ENCODE measurements at regions not wholly inside any gene's neighbourhood (a gene's known extent, or its start where the extent isn't known, plus 50 kb on each side); places are given as distances from the start of the nearest gene placed in this dataset.
A peak's percentile ranks its signal among the peaks of the same experiment; 100 is the strongest.
"Not testable (repeated sequence)": the region's sequence is repeated elsewhere in the genome, so short reads cannot be mapped to it uniquely, and the experiment has no call there.

- no peak for DNase-seq
Measured at GRCh38 chr4:82247171-82247570, 126.6 kb downstream of the HNRNPD start.

GRCh38 chr4:82241534-82241933, 132.3 kb downstream of the HNRNPD start:
- DNase-seq: no peak

- DNase-seq: no peak
Measured at GRCh38 chr4:82240410-82240809, 133.4 kb downstream of the HNRNPD start.

- DNase-seq: not testable (repeated sequence)
Measured at GRCh38 chr4:82237142-82237541, 136.6 kb downstream of the HNRNPD start.

- no peak for DNase-seq
Measured at GRCh38 chr4:82235346-82235745, 138.4 kb downstream of the HNRNPD start.

GRCh38 chr4:82232891-82233290, 140.9 kb downstream of the HNRNPD start:
- no peak for DNase-seq

GRCh38 chr4:82231806-82232205, 142.0 kb downstream of the HNRNPD start:
- no peak for DNase-seq

- no peak for DNase-seq
Measured at GRCh38 chr4:82230306-82230705, 143.5 kb downstream of the HNRNPD start.

GRCh38 chr4:82225030-82225429, 148.8 kb downstream of the HNRNPD start:
- no peak for DNase-seq

- DNase-seq: no peak
Measured at GRCh38 chr4:82223715-82224114, 150.1 kb downstream of the HNRNPD start.

- no peak for DNase-seq
Measured at GRCh38 chr4:82219346-82219745, 154.4 kb downstream of the HNRNPD start.

GRCh38 chr4:82217986-82218715, 155.6 kb downstream of the HNRNPD start:
- DNase-seq: peak; percentile 8

GRCh38 chr4:82216219-82216618, 157.6 kb downstream of the HNRNPD start:
- DNase-seq: no peak

- DNase-seq: no peak
Measured at GRCh38 chr4:82215800-82216199, 158.0 kb downstream of the HNRNPD start.

- no peak for DNase-seq
Measured at GRCh38 chr4:82215039-82215438, 158.8 kb downstream of the HNRNPD start.

- DNase-seq: no peak
Measured at GRCh38 chr4:82213485-82214417, 160.0 kb downstream of the HNRNPD start.

- DNase-seq: peak; percentile 89
Measured at GRCh38 chr4:82201805-82202641, 171.8 kb downstream of the HNRNPD start.

- DNase-seq: peak; percentile 10
Measured at GRCh38 chr4:82201303-82201702, 172.5 kb downstream of the HNRNPD start.

GRCh38 chr4:82200046-82200445, 173.7 kb downstream of the HNRNPD start:
- no peak for DNase-seq

GRCh38 chr4:82194329-82194728, 179.5 kb downstream of the HNRNPD start:
- no peak for DNase-seq

- DNase-seq: no peak
Measured at GRCh38 chr4:82192017-82192673, 181.6 kb downstream of the HNRNPD start.

GRCh38 chr4:82181789-82182188, 192.0 kb downstream of the HNRNPD start:
- DNase-seq: no peak

- no peak for DNase-seq
Measured at GRCh38 chr4:82172186-82172585, 201.6 kb downstream of the HNRNPD start.
